ENCODE measurements at regions not wholly inside any gene's neighbourhood (a gene's known extent, or its start where the extent isn't known, plus 50 kb on each side); places are given as distances from the start of the nearest gene placed in this dataset.
A peak's percentile ranks its signal among the peaks of the same experiment; 100 is the strongest.

- DNase-seq (ENCODE audit: low read depth), result peak; percentile 7
These were observed 51.6 kb upstream of the CHD6 start for GRCh38 chr20:41669708-41670263.

- no peak for DNase-seq (ENCODE audit: low read depth)
These were observed 50.0 kb upstream of the CHD6 start for GRCh38 chr20:41668057-41668749.
